Activated CD4-positive, alpha-beta T cell treated with anti-CD3 and anti-CD28 coated beads, Interleukin-2, amount 10 ng/mL, durations not matched to agents 7 days and 5 days (primary cell): ENCODE measurements at regions not wholly inside any gene's neighbourhood (a gene's known extent, or its start where the extent isn't known, plus 50 kb on each side); places are given as distances from the start of the nearest gene placed in this dataset.

Experiments used
- CTCF ChIA-PET: fragments of 350-600 bp; sonication (Branson Sonifier 250); formaldehyde crosslinking; loops from one replicate; lab custom pipeline; 2021; ENCODE audit warnings: antibody characterized with exemption; lab: Charles Lee
- POLR2A ChIA-PET: fragments of 350-600 bp; sonication (Branson Sonifier 250); formaldehyde crosslinking; loops from one replicate; lab custom pipeline; 2021; ENCODE audit warnings: antibody characterized with exemption; lab: Charles Lee
- DNase-seq: peaks from one replicate; pipeline ENCODE4 v3.0.0-alpha.2; 2020
- H3K27ac Mint-ChIP-seq: one replicate; pipeline ENCODE4 v1.8.0; 2021; ENCODE audit warnings: mild to moderate bottlenecking, moderate library complexity, mixed read lengths
- H3K27me3 Mint-ChIP-seq: one replicate; pipeline ENCODE4 v1.8.0; 2021; ENCODE audit warnings: mixed read lengths
- H3K36me3 Mint-ChIP-seq: one replicate; pipeline ENCODE4 v1.8.0; 2021; ENCODE audit warnings: low read depth, mixed read lengths
- H3K4me1 Mint-ChIP-seq: one replicate; pipeline ENCODE4 v1.8.0; 2021; ENCODE audit warnings: mixed read lengths
- H3K4me3 Mint-ChIP-seq: one replicate; pipeline ENCODE4 v1.8.0; 2021; ENCODE audit warnings: mild to moderate bottlenecking, moderate library complexity, mixed read lengths
- H3K9me3 Mint-ChIP-seq: one replicate; pipeline ENCODE4 v1.8.0; 2021; ENCODE audit warnings: mixed read lengths

DNA sequence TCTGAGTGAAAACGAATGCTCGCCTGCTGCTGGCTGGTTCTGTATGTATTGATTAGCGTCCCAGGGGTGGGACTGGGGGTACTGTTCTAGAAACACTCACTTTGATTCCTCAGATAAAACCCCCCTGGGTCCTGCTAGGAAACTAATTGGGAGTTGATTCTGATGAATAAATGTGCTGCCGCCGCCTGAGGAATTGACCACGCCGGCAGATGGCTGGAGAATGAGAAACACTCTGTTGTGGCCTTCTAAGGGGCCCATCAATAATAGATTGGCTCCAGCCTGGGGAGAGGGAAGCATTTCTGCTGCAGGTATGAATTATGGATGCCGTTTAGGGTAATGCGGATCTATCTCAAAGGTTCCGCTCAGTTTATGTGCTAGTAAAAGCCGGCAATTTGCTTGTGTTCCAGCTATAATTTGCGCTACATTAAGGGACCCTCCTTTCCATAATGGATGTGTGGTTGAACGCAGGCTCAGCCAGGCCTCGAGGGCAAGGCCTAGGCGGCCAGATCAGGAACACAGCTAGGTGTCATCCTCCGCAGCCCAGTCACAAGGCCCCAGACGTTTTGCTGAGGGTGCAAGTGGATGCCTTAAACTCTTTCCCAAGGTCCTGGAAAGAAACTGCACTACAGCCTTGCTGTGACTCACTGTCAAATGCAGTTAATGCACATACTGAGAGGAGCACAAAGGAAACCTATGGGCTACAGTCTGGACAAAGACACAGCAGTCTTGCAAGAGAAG lies 132.2 kb upstream of the HS3ST2 start:
- DNase-seq = no peak
- ChIA-PET CTCF (no interaction called here), POLR2A (no interaction called here)
- H3K27me3 Mint-ChIP-seq = peaks cover 3% of the 10 kb centered on the region
- peaks cover 9% of the 10 kb centered on the region for H3K4me1 Mint-ChIP-seq
- no peaks in the 10 kb centered on the region for H3K36me3 Mint-ChIP-seq
- H3K9me3 Mint-ChIP-seq = peaks cover 3% of the 10 kb centered on the region
- H3K4me3 Mint-ChIP-seq = no peak overlapping the region
- no peak overlapping the region for H3K27ac Mint-ChIP-seq

DNA sequence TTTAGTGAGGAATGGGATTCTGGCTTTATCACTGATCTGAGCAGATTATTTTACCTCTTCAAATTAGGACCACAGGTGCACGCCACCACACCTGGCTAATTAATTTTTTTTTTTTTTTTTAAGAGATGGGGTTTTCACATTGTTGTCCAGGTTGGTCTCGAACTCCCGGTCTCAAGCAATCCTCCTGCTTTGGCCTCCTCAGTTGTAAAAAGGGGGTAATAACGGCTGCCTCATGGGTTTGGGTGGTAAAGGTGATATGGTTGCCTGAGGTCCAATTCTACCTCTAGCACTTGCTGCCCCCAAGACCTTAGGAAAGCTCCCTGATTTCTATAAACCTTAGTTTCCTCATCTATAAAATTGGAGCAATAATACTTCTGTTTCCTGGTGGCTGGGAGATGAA lies 130.7 kb upstream of the HS3ST2 start:
- no peak overlapping the region for H3K27ac Mint-ChIP-seq
- POLR2A ChIA-PET = no interaction called here
- H3K9me3 Mint-ChIP-seq = peaks cover 3% of the 10 kb centered on the region
- no peak overlapping the region for H3K4me3 Mint-ChIP-seq
- H3K4me1 Mint-ChIP-seq = peaks cover 9% of the 10 kb centered on the region
- CTCF ChIA-PET = interaction anchor here (0.6 kb wide), 1 partner anchor 957 kb away, joined by 3 read pairs; no protein-coding TSS in a partner anchor
- H3K27me3 Mint-ChIP-seq = peaks cover 5% of the 10 kb centered on the region
- no peak for DNase-seq
- H3K36me3 Mint-ChIP-seq = no peaks in the 10 kb centered on the region

DNA sequence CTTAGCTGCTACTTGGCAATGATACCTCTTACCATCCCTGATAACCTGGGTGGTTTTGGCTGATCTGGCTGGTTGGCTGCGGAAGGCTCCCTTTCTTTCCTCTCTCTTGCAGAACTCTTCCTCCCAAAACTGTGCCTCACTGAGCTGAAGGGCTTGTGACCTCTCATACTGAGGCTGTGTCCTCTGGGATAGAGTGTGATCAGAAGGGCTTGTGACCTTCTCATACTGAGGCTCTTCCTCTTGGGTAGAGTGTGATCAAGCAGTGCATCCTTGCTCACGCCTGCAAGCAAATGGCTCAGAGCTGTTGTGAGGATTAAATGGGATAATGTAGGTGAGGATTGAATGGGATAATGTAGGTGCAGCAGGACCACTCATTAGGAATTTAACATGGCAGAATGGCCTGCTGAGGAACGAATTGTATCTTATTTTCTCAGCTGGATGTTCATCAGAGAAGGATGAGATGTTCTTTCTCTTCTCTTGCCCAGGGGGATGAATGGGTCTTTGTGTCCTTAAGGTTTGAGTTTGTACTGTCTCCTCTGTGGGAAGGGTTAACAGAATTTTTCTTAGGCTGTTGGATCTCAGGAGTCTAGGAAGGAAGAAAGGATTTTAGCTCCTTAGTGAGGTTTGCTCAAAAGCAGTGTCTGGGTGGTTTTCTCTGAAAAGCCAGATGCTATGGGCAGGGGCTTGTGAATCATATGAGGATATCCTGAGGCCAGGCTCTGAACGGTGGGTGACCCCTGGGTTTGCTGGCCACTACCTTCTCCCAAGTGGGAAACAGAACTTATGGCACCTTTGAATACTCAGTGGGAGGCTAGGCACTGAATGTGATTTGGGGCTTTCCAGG lies 130.0 kb upstream of the HS3ST2 start:
- CTCF ChIA-PET = interaction anchor here (0.6 kb wide), 1 partner anchor 1038 kb away, joined by 3 read pairs; no protein-coding TSS in a partner anchor
- peaks cover 9% of the 10 kb centered on the region for H3K4me1 Mint-ChIP-seq
- no peak overlapping the region for H3K27ac Mint-ChIP-seq
- POLR2A ChIA-PET = interaction anchor here (0.5 kb wide), 1 partner anchor 1121 kb away, joined by 3 read pairs; no protein-coding TSS in a partner anchor
- H3K27me3 Mint-ChIP-seq = peaks cover 5% of the 10 kb centered on the region
- H3K4me3 Mint-ChIP-seq = no peak overlapping the region
- no peaks in the 10 kb centered on the region for H3K36me3 Mint-ChIP-seq
- H3K9me3 Mint-ChIP-seq = peaks cover 3% of the 10 kb centered on the region
- no peak for DNase-seq

DNA sequence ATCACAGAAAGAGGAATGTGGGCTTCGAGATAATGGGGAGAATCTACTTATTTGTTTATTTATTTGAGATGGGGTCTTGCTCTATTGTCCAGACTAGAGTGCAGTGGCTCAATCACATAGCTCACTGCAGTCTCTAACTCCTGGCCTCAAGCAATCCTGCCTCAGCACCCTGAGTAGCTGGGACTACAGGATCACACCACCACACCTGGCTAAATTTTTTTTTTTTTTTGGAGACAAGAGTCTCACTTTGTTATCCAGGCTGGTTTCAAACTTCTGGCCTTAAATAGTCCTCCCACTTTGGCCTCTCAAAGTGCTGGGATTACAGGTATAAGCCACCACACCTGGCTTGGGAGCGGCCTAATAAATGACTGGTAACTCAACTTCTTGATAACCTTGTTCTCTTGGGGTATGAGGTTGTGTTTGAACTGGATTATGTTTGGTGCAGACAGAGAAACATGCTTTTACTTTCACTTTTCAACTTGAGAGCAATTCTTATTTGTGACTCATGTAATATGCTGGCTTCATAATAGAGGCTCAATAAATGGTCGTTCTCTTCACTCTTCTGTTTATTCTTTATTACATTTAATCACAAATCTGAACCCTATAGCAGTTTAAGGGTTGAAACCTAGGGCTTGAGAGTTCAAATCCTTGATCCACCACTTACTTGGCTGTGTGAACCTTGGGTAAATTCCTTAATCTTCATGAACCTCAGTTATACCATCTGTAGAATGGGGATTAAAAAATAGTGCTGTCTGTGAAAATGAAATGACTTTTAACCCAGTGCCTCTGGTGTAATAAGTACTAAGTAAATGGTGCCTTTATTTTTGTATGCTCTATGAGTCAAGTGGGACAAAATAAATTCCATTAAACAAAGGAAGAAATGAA lies 129.1 kb upstream of the HS3ST2 start:
- Mint-ChIP-seq H3K27ac (peak overlapping the region; percentile 20), H3K4me3 (no peak overlapping the region)

DNA sequence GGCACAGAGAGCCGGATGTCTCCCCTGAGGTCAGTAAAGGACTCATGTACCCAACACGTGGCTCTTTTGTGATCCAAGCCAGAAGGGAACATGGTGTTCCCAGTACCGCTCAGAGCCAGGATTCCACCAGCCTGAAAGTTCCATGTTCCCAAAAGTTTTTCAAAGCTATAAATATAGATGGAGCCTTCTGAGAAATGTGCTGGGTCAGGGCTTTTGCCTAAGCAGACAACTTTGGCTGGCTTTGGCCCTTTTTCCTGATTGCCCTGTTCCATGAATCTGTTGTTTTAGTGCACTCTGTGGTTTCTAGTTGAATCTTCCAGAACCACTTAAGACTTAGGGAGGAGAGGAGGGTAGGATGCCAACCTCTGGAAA lies 128.5 kb upstream of the HS3ST2 start:
- peaks cover 3% of the 10 kb centered on the region for H3K9me3 Mint-ChIP-seq
- DNase-seq = no peak
- ChIA-PET CTCF (interaction anchor here (0.7 kb wide), 1 partner anchor 10 kb away, joined by 5 read pairs; no protein-coding TSS in a partner anchor), POLR2A (no interaction called here)
- H3K4me3 Mint-ChIP-seq = no peak overlapping the region
- peaks cover 9% of the 10 kb centered on the region for H3K4me1 Mint-ChIP-seq
- H3K27me3 Mint-ChIP-seq = peaks cover 7% of the 10 kb centered on the region
- no peaks in the 10 kb centered on the region for H3K36me3 Mint-ChIP-seq
- H3K27ac Mint-ChIP-seq = no peak overlapping the region

More for the DNA sequence above, 129.1 kb upstream of the HS3ST2 start:
- H3K4me1 Mint-ChIP-seq = peaks cover 9% of the 10 kb centered on the region
- ChIA-PET POLR2A (no interaction called here), CTCF (interaction anchor here (0.6 kb wide), 1 partner anchor 1039 kb away, joined by 3 read pairs; no protein-coding TSS in a partner anchor)
- H3K27me3 Mint-ChIP-seq = peaks cover 7% of the 10 kb centered on the region
- DNase-seq = no peak
- H3K9me3 Mint-ChIP-seq = peaks cover 3% of the 10 kb centered on the region
- H3K36me3 Mint-ChIP-seq = no peaks in the 10 kb centered on the region

DNA sequence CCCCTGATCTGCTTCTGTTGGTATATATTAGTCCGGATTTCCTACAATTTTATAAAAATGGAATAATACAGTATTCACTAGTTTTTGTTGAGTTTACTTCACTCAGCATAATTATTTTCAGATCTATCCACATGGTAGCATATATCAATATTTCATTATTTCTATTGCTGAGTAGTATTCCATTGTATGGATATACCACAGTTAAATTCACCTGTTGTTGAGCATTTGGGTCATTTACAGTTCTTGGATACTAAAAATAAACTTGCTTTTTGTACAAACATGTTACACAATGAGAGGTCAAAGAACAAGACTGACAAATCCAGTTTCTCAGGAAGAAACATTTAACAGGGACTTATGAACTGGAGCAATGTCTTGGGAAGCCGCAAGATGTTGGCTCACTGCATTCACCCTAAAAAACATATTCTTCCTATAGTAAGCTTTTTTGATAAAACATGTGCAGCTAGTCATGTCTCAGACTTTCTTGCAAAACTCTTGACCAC lies 126.9 kb upstream of the HS3ST2 start:
- ChIA-PET CTCF (interaction anchor here (0.5 kb wide), 1 partner anchor 494 kb away, joined by 3 read pairs; no protein-coding TSS in a partner anchor), POLR2A (no interaction called here)
- Mint-ChIP-seq H3K9me3 (peaks cover 3% of the 10 kb centered on the region), H3K4me3 (no peak overlapping the region), H3K27me3 (peaks cover 7% of the 10 kb centered on the region), H3K36me3 (no peaks in the 10 kb centered on the region), H3K4me1 (peaks cover 9% of the 10 kb centered on the region), H3K27ac (no peak overlapping the region)
- no peak for DNase-seq

DNA sequence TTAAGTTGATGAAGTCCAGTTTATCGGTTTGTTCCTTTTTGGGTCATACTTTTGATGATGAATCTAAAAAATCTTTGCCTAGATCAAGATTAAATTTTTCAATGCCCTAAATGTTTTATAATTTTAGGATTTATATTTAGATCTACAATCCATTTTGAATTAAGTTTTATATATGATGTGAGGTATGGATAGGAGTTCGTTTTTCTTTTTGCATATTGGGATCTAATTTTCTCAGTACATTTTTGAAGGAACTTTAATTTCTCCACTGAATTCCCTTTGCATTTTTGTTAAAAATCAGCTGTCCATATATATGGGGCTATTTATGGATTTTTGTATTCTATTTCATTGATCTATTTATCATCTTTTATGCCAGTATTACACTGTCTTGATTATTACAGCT lies 125.5 kb upstream of the HS3ST2 start:
- H3K27ac Mint-ChIP-seq = no peak overlapping the region
- no peaks in the 10 kb centered on the region for H3K36me3 Mint-ChIP-seq
- POLR2A ChIA-PET = no interaction called here
- H3K27me3 Mint-ChIP-seq = peaks cover 7% of the 10 kb centered on the region
- DNase-seq = no peak
- no peak overlapping the region for H3K4me3 Mint-ChIP-seq
- H3K4me1 Mint-ChIP-seq = peaks cover 9% of the 10 kb centered on the region
- CTCF ChIA-PET = interaction anchor here (1.0 kb wide), 1 partner anchor 21 kb away, joined by 3 read pairs; no protein-coding TSS in a partner anchor
- H3K9me3 Mint-ChIP-seq = peaks cover 3% of the 10 kb centered on the region

DNA sequence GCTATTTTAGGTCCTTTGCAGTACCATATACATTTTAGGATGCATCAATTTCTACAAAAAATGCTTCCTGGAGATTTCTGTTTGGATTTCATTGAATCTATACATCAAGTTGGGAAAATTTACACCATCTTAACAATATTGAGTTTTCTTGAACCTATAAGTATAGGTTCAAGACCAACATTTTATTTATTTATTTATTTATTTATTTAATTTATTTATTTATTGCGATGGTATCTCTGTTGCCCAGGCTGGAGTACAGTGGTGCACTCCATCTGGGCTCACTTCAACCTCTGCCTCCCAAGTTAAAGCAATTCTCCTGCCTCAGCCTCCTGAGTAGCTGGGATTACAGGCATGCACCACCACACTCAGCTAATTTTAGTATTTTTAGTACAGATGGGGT lies 125.0 kb upstream of the HS3ST2 start:
- ChIA-PET POLR2A (no interaction called here), CTCF (interaction anchor here (1.0 kb wide), 1 partner anchor 21 kb away, joined by 3 read pairs; no protein-coding TSS in a partner anchor)
- H3K27ac Mint-ChIP-seq = no peak overlapping the region
- peaks cover 3% of the 10 kb centered on the region for H3K9me3 Mint-ChIP-seq
- no peak overlapping the region for H3K4me3 Mint-ChIP-seq
- DNase-seq = no peak
- H3K4me1 Mint-ChIP-seq = peaks cover 9% of the 10 kb centered on the region
- H3K27me3 Mint-ChIP-seq = peaks cover 4% of the 10 kb centered on the region
- H3K36me3 Mint-ChIP-seq = no peaks in the 10 kb centered on the region

DNA sequence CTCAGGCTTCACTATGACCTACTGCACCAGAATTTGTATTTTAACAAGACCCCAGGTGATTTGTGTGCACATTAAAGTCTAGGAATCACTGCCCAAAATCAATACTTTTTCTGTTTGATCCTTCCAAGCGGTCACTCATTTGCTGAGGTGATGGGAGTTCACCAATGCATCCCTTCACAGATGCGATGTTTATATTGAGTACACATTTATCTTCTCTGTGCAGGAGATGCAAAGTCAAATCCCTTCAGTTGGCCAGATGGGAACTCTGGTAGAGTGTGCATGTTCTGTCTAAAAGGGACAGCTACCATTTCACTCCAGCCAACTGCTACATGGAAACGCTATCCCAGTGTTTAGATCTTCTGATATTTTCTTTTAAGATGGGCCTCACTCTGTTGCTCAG lies 122.6 kb upstream of the HS3ST2 start:
- CTCF ChIA-PET = no interaction called here
- Mint-ChIP-seq H3K9me3 (no peaks in the 10 kb centered on the region), H3K36me3 (no peaks in the 10 kb centered on the region)

DNA sequence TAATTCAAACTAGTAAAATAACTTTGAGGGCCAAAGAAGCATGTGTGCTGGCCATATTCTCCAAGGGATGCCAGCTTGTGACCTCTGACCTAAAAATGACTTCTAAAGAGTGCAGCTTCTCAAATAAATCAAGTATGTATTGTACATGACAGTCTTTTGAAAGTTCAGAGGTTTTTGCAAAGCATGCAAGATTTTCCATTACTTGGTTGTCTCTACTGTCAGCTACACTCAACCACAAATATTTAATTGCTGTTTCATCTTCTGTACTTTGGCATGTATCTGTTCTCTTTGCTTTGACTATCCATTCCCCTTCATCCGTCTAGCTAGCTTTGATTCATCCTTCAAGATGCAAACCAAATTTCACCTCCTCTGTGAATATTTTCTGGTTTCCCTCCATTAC lies 121.9 kb upstream of the HS3ST2 start:
- POLR2A ChIA-PET = no interaction called here

More for the DNA sequence above, 122.6 kb upstream of the HS3ST2 start:
- Mint-ChIP-seq H3K27me3 (peaks cover 5% of the 10 kb centered on the region), H3K4me3 (no peak overlapping the region), H3K4me1 (no peaks in the 10 kb centered on the region), H3K27ac (no peak overlapping the region)
- no peak for DNase-seq
- POLR2A ChIA-PET = no interaction called here

DNA sequence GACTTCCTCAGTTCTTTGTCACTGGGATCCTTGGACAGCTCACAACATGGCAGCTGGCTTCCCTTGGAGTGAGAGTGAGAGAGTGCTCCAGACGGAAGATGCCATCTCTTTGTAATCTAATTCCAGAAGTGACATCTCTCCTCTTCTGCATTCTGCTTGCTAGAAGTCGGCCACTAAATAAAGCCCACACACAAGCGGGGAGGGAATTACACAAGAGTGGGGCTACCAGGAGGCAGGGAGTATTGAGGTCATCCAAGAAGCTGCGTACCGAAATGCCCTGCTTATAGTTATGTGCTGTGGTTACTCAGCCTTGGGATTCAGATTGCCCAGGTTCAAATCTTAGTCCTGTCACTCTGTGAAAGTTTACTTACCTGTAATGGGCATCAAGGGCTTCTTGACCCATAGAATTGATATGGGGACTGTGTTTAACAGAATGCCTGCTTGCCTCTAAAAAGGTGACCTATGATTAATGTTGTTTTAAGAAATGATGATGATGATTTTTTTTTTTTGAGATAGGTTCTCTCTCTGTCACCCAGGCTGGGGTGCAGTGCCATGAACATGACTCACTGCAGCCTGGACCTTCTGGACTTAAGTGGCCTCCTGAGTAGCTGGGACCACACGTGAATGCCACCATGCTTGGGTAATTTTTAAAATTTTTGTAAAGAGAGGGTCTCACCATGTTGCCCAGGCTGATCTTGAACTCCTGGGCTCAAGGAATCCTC lies 120.9 kb upstream of the HS3ST2 start:
- CTCF ChIA-PET = no interaction called here
- no peak overlapping the region for H3K27ac Mint-ChIP-seq
- H3K27me3 Mint-ChIP-seq = peaks cover 5% of the 10 kb centered on the region
- POLR2A ChIA-PET = no interaction called here
- no peaks in the 10 kb centered on the region for H3K9me3 Mint-ChIP-seq
- no peaks in the 10 kb centered on the region for H3K36me3 Mint-ChIP-seq
- no peak for DNase-seq
- H3K4me1 Mint-ChIP-seq = no peaks in the 10 kb centered on the region
- H3K4me3 Mint-ChIP-seq = no peak overlapping the region

More for the DNA sequence above, 121.9 kb upstream of the HS3ST2 start:
- Mint-ChIP-seq H3K4me3 (no peak overlapping the region), H3K27me3 (peaks cover 6% of the 10 kb centered on the region), H3K36me3 (no peaks in the 10 kb centered on the region), H3K9me3 (no peaks in the 10 kb centered on the region), H3K27ac (no peak overlapping the region), H3K4me1 (no peaks in the 10 kb centered on the region)
- DNase-seq = no peak
- CTCF ChIA-PET = interaction anchor here (0.6 kb wide), 1 partner anchor 1128 kb away, joined by 3 read pairs; no protein-coding TSS in a partner anchor
